Heart left ventricle (tissue), 13 donors: ENCODE measurements at regions not wholly inside any gene's neighbourhood (a gene's known extent, or its start where the extent isn't known, plus 50 kb on each side); places are given as distances from the start of the nearest gene placed in this dataset.

Experiments
- CTCF ChIP-seq, 12 donors: fragments of 200-600 bp; sonication (generic) in 4 of 12; IDR thresholded peaks; one replicate each; pipeline versions ENCODE4 v1.5.0 to v1.8.0; 2018 to 2022; ENCODE audit warnings: antibody characterized with exemption in 12 of 12, mild to moderate bottlenecking in 5 of 12
- POLR2A ChIP-seq, 2 donors: fragments of 450-650 bp; IDR thresholded peaks; one replicate each; pipeline ENCODE4 v1.6.1; 2017; ENCODE audit warnings: antibody characterized with exemption in 2 of 2, mild to moderate bottlenecking in 2 of 2, moderate library complexity in 2 of 2
- donor health status: ischemic (EF 13 %, LVEDD 7.1; RV severe dilation, severe dysfunction).
- donor health status: DM: no; HTN: yes; CAD: no.
- donor health status: DM: no; HTN: no; CAD: no.
- donor health status: ischemic (EF 25% LVEDD 6.9; RV normal size, moderate dysfunction).
- donor health status: ischemic (EF 25% LVEDD 5.7; RV mildly dilated, moderate dysfunction).
- donor health status: ischemic (EF 35%, LVEDD 5.7; RV mildly dilated, moderate dysfunction).
- donor health status: nonischemic (EF 11% LVEDD 7.7; RV severe dilation, severe dysfunction).
- donor health status: DM: yes; HTN: yes; CAD: no.
- donor health status: PGD.
- donor health status: ischemic (EF 29% LVEDD 5.4; RV normal size, mild dysfunction).
- donor health status: nonischemic (EF 23%, LVEDD 6.1; RV moderate dilation, normal function).

DNA sequence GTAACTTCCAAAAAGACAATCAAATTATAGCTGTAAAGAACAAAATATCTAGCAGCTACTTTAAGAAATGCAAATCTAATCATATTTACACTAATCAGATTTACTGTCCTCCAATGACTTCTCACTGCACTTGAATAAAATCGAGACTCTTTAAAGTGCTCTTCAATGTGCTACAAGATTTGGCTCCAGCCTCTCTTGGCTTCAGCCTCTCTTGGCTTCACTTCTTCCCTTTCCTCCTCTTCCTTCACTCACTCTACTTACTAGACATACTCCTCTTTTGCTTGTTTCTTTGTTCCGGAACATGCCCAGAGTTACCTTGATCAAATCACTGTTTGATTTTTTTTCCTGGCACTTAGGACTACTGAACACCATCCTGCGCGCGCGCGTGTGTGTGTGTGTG is 495.4 kb downstream of the LMO7 start:
- TF ChIP-seq CTCF (IDR thresholded peaks at IDR 0.05): no peak
- no peak for TF ChIP-seq POLR2A (IDR thresholded peaks at IDR 0.05)
